ENCODE measurements at regions not wholly inside any gene's neighbourhood (a gene's known extent, or its start where the extent isn't known, plus 50 kb on each side); places are given as distances from the start of the nearest gene placed in this dataset.

DNA sequence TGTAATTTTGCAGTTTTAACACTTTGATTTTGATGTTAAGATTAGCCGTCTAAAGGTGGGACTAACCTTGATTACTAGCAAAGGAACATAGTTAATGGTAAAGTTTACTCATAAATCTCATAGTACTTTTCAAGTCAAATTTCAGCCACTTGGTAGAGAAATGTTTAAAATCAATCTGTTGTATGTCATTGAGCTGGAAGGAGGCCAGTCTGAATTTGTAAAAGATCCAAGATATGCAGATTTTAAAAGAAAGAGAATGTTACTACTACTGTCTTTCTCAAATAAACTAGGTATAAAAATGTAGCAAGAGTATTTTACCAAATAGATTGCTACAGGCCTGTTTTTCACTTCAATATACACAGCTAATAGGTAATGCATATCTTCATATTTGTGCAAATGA, 600.8 kb upstream of the SEL1L start:
- TF ChIP-seq, protein P1, sequence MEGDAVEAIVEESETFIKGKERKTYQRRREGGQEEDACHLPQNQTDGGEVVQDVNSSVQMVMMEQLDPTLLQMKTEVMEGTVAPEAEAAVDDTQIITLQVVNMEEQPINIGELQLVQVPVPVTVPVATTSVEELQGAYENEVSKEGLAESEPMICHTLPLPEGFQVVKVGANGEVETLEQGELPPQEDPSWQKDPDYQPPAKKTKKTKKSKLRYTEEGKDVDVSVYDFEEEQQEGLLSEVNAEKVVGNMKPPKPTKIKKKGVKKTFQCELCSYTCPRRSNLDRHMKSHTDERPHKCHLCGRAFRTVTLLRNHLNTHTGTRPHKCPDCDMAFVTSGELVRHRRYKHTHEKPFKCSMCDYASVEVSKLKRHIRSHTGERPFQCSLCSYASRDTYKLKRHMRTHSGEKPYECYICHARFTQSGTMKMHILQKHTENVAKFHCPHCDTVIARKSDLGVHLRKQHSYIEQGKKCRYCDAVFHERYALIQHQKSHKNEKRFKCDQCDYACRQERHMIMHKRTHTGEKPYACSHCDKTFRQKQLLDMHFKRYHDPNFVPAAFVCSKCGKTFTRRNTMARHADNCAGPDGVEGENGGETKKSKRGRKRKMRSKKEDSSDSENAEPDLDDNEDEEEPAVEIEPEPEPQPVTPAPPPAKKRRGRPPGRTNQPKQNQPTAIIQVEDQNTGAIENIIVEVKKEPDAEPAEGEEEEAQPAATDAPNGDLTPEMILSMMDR (IDR thresholded peaks at IDR 0.05; ENCODE audit: low read length): no peak
- TF ChIP-seq EZH2 (IDR thresholded peaks at IDR 0.05; ENCODE audit: borderline replicate concordance, low read length): no peak
